Neural progenitor cell (in vitro differentiated cells): ENCODE measurements at regions not wholly inside any gene's neighbourhood (a gene's known extent, or its start where the extent isn't known, plus 50 kb on each side); places are given as distances from the start of the nearest gene placed in this dataset.

Source experiments
- DNase-seq: peaks from one replicate; pipeline ENCODE4 v3.0.0-alpha.2; 2016; ENCODE audit warnings: low spot score
- H2AFZ ChIP-seq: fragments of 200-600 bp; sonication (generic); replicated peaks from 2 replicates; pipeline ENCODE4 v1.6.1; 2016; ENCODE audit warnings: antibody characterized with exemption
- H3F3A ChIP-seq: fragments of 200-600 bp; sonication (generic); 2 replicates; pipeline ENCODE4 v1.6.1; 2016; ENCODE audit warnings: antibody characterized with exemption, low read depth
- H3K27ac ChIP-seq: fragments of 200-600 bp; sonication (generic); 2 replicates; pipeline ENCODE4 v1.5.1; 2016; ENCODE audit warnings: mild to moderate bottlenecking
- H3K27me3 ChIP-seq: fragments of 200-600 bp; sonication (generic); 2 replicates; pipeline ENCODE4 v1.6.1; 2016; ENCODE audit warnings: mild to moderate bottlenecking, moderate library complexity
- H3K36me3 ChIP-seq: fragments of 200-600 bp; sonication (generic); 2 replicates; pipeline ENCODE4 v1.5.1; 2016
- H3K4me1 ChIP-seq: fragments of 200-600 bp; sonication (generic); 2 replicates; pipeline ENCODE4 v1.6.1; 2016; ENCODE audit warnings: mixed run types
- H3K4me2 ChIP-seq: fragments of 200-600 bp; sonication (generic); 2 replicates; pipeline ENCODE4 v1.6.1; 2016
- H3K4me3 ChIP-seq: fragments of 200-600 bp; sonication (generic); 2 replicates; pipeline ENCODE4 v1.5.1; 2016
- H3K79me2 ChIP-seq: fragments of 200-600 bp; sonication (generic); 2 replicates; pipeline ENCODE4 v1.6.1; 2016; ENCODE audit warnings: low read depth
- H3K9ac ChIP-seq: fragments of 200-600 bp; sonication (generic); 2 replicates; pipeline ENCODE4 v1.6.1; 2016
- H3K9me3 ChIP-seq: fragments of 200-600 bp; sonication (generic); 2 replicates; pipeline ENCODE4 v1.5.1; 2016; ENCODE audit warnings: low read depth
- H4K20me1 ChIP-seq: fragments of 200-600 bp; sonication (generic); 2 replicates; pipeline ENCODE4 v1.6.1; 2016; ENCODE audit warnings: low read depth
- H3K27ac Mint-ChIP-seq: 3 replicates; pipeline ENCODE4 v1.8.0; 2021; ENCODE audit warnings: mixed read lengths
- H3K27me3 Mint-ChIP-seq: 2 replicates; pipeline ENCODE4 v1.8.0; 2022; ENCODE audit warnings: low read depth, mild to moderate bottlenecking, inconsistent platforms, moderate library complexity, mixed read lengths; ENCODE audit not compliant: insufficient read depth
- H3K36me3 Mint-ChIP-seq: 3 replicates; pipeline ENCODE4 v1.8.0; 2021; ENCODE audit warnings: mixed read lengths
- H3K4me1 Mint-ChIP-seq: 3 replicates; pipeline ENCODE4 v1.8.0; 2021; ENCODE audit warnings: mixed read lengths
- H3K4me3 Mint-ChIP-seq: 3 replicates; pipeline ENCODE4 v1.8.0; 2021; ENCODE audit warnings: mild to moderate bottlenecking, moderate library complexity, mixed read lengths
- H3K9me3 Mint-ChIP-seq: 3 replicates; pipeline ENCODE4 v1.8.0; 2020; ENCODE audit warnings: mixed read lengths
- CTCF ChIP-seq: fragments of 200-600 bp; sonication (generic); IDR thresholded peaks from 2 replicates; pipeline ENCODE4 v1.5.1; 2017; ENCODE audit warnings: antibody characterized with exemption, mild to moderate bottlenecking
- EZH2 ChIP-seq: fragments of 200-600 bp; sonication (generic); IDR thresholded peaks from 2 replicates; pipeline ENCODE4 v1.6.1; 2017; ENCODE audit warnings: antibody characterized with exemption, mild to moderate bottlenecking, moderate library complexity
- EZH2phosphoT487 ChIP-seq: fragments of 200-600 bp; sonication (generic); IDR thresholded peaks from 2 replicates; pipeline ENCODE4 v1.6.1; 2017; ENCODE audit warnings: antibody characterized with exemption

- no peak overlapping the region for H3K9ac ChIP-seq
- peaks cover 6% of the 10 kb centered on the region for H3K9me3 ChIP-seq
- Mint-ChIP-seq H3K27me3 (no peaks in the 10 kb centered on the region), H3K36me3 (no peaks in the 10 kb centered on the region), H3K4me3 (no peak overlapping the region), H3K4me1 (no peaks in the 10 kb centered on the region), H3K9me3 (peaks cover 9% of the 10 kb centered on the region), H3K27ac (no peak overlapping the region)
- TF ChIP-seq EZH2 (no peak), CTCF (no peak), EZH2phosphoT487 (no peak)
- DNase-seq: no peak
- H3K4me2 ChIP-seq: no peak overlapping the region
- no peaks in the 10 kb centered on the region for H3F3A ChIP-seq
- H3K27ac ChIP-seq: no peak overlapping the region
- H3K4me1 ChIP-seq: no peaks in the 10 kb centered on the region
- H3K27me3 ChIP-seq: no peaks in the 10 kb centered on the region
- H2AFZ ChIP-seq: peak overlapping the region; percentile 34
- H4K20me1 ChIP-seq: no peaks in the 10 kb centered on the region
- no peaks in the 10 kb centered on the region for H3K79me2 ChIP-seq
- no peak overlapping the region for H3K4me3 ChIP-seq
- no peaks in the 10 kb centered on the region for H3K36me3 ChIP-seq
These were observed 819.4 kb downstream of the DIPK2A start for GRCh38 chr3:144791034-144791433.

GRCh38 chr3:144801890-144802289 is 830.3 kb downstream of the DIPK2A start:
- Histone ChIP-seq H3K27me3 (no peaks in the 10 kb centered on the region), H4K20me1 (no peaks in the 10 kb centered on the region), H3K4me1 (no peaks in the 10 kb centered on the region), H3K4me3 (no peak overlapping the region), H3K36me3 (no peaks in the 10 kb centered on the region), H3K27ac (no peak overlapping the region), H3K4me2 (no peak overlapping the region), H3K9ac (no peak overlapping the region), H3K79me2 (no peaks in the 10 kb centered on the region), H3K9me3 (no peaks in the 10 kb centered on the region), H2AFZ (no peak overlapping the region), H3F3A (no peaks in the 10 kb centered on the region)
- Mint-ChIP-seq H3K27ac (no peak overlapping the region), H3K4me3 (no peak overlapping the region), H3K27me3 (peaks cover 2% of the 10 kb centered on the region), H3K9me3 (peaks cover 3% of the 10 kb centered on the region), H3K4me1 (no peaks in the 10 kb centered on the region), H3K36me3 (no peaks in the 10 kb centered on the region)
- no peak for TF ChIP-seq EZH2
- no peak for TF ChIP-seq CTCF
- no peak for TF ChIP-seq EZH2phosphoT487
- DNase-seq: no peak

GRCh38 chr3:144809380-144809779 is 837.8 kb downstream of the DIPK2A start:
- peaks cover 2% of the 10 kb centered on the region for H3K4me1 Mint-ChIP-seq
- H3K27ac Mint-ChIP-seq: no peak overlapping the region
- no peaks in the 10 kb centered on the region for H3F3A ChIP-seq
- H3K9ac ChIP-seq: no peak overlapping the region
- H3K27me3 Mint-ChIP-seq: no peaks in the 10 kb centered on the region
- H3K79me2 ChIP-seq: no peaks in the 10 kb centered on the region
- H3K9me3 Mint-ChIP-seq: peaks cover 5% of the 10 kb centered on the region
- no peaks in the 10 kb centered on the region for H3K9me3 ChIP-seq
- no peaks in the 10 kb centered on the region for H4K20me1 ChIP-seq
- no peaks in the 10 kb centered on the region for H3K27me3 ChIP-seq
- H3K27ac ChIP-seq: no peak overlapping the region
- no peak for DNase-seq
- H3K4me3 ChIP-seq: no peak overlapping the region
- H3K36me3 ChIP-seq: no peaks in the 10 kb centered on the region
- no peak overlapping the region for H3K4me2 ChIP-seq
- H2AFZ ChIP-seq: no peak overlapping the region
- H3K4me1 ChIP-seq: no peaks in the 10 kb centered on the region
- no peaks in the 10 kb centered on the region for H3K36me3 Mint-ChIP-seq
- TF ChIP-seq EZH2phosphoT487 (no peak), CTCF (no peak)
- no peak overlapping the region for H3K4me3 Mint-ChIP-seq

DNA sequence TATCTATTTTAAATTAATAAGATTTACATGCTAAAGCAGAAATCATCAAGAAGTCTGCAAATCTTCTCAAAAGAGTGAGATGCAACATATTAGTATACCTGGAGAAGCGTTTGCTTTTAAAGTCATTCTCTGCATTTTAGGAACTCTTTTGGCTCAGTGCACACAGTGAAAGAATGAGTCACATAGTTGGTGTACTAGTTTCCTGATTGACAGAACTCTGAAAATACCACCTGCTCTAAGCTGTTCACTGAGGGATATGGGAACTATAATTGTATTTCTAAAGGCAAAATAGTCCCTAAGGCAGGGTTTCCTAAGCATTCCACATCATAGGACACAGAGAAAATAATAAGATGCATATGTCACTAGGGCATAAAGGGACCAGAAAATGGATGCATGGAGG is 838.5 kb downstream of the DIPK2A start:
- TF ChIP-seq EZH2 (no peak), EZH2phosphoT487 (no peak), CTCF (no peak)
- Mint-ChIP-seq H3K4me1 (peaks cover 2% of the 10 kb centered on the region), H3K27ac (no peak overlapping the region), H3K4me3 (no peak overlapping the region), H3K9me3 (peaks cover 2% of the 10 kb centered on the region), H3K27me3 (no peaks in the 10 kb centered on the region), H3K36me3 (no peaks in the 10 kb centered on the region)
- Histone ChIP-seq H2AFZ (no peak overlapping the region), H3K79me2 (no peaks in the 10 kb centered on the region), H3K4me1 (no peaks in the 10 kb centered on the region), H3K36me3 (no peaks in the 10 kb centered on the region), H4K20me1 (no peaks in the 10 kb centered on the region), H3K9me3 (no peaks in the 10 kb centered on the region), H3K27ac (no peak overlapping the region), H3F3A (no peaks in the 10 kb centered on the region), H3K27me3 (no peaks in the 10 kb centered on the region), H3K4me2 (no peak overlapping the region), H3K4me3 (no peak overlapping the region), H3K9ac (no peak overlapping the region)
- no peak for DNase-seq
